ENCODE measurements at regions not wholly inside any gene's neighbourhood (a gene's known extent, or its start where the extent isn't known, plus 50 kb on each side); places are given as distances from the start of the nearest gene placed in this dataset.

- no peaks in the 10 kb centered on the region for H3K9me2 ChIP-seq
- H3K4me2 ChIP-seq, result no peak overlapping the region
- no peaks in the 10 kb centered on the region for H3K4me1 ChIP-seq (ENCODE audit: control insufficient read depth in 1 of 2, insufficient read depth in 2 of 2, low read depth in 1 of 2, low read length in 1 of 2)
- DNase-seq, result no peak
- no peaks in the 10 kb centered on the region for H3K79me2 ChIP-seq (ENCODE audit: insufficient read depth)
- H3K36me3 ChIP-seq (replicated peaks in 1 of 2; ENCODE audit: control insufficient read depth in 1 of 2, insufficient read depth in 2 of 2, low read length in 1 of 2), result no peaks in the 10 kb centered on the region
- ChIA-PET CTCF (no interaction called here), POLR2A (no interaction called here)
- no peaks in the 10 kb centered on the region for H3F3A ChIP-seq (replicated peaks; ENCODE audit: insufficient read depth)
- H2AFZ ChIP-seq (ENCODE audit: low read depth), result no peak overlapping the region
- no peak overlapping the region for H3K27ac ChIP-seq (ENCODE audit: low read depth in 2 of 2, low read length in 1 of 2)
- TF ChIP-seq YY1 (IDR thresholded peaks at IDR 0.05; ENCODE audit: low read depth) (no peak), FOXJ3 (CRISPR knock-in tag; IDR thresholded peaks at IDR 0.05) (no peak), TAF1 (IDR thresholded peaks at IDR 0.05; ENCODE audit: borderline replicate concordance, low read depth, low read length) (no peak), RCOR1 (IDR thresholded peaks at IDR 0.05; ENCODE audit: low read length) (no peak), POLR2AphosphoS5 (IDR thresholded peaks at IDR 0.05; ENCODE audit: low read depth, low read length) (no peak), RXRA (IDR thresholded peaks at IDR 0.05; ENCODE audit: borderline replicate concordance, low read depth) (no peak), RFX5 (IDR thresholded peaks at IDR 0.05; ENCODE audit: low read length) (no peak), MEF2A (IDR thresholded peaks at IDR 0.05; ENCODE audit: borderline replicate concordance, low read depth) (no peak)
- WGBS (ENCODE audit: low lambda C conversion rate), result 29% methylated on average over 9 of the region's 11 CpGs
- H4K20me1 ChIP-seq (ENCODE audit: insufficient read depth), result no peaks in the 10 kb centered on the region
- H3K9ac ChIP-seq, result no peak overlapping the region
- H3K27me3 ChIP-seq (ENCODE audit: insufficient read depth), result no peaks in the 10 kb centered on the region; the same call in 1 of the 2 replicates
- no peaks in the 10 kb centered on the region for H3K9me3 ChIP-seq
- no peak overlapping the region for H3K4me3 ChIP-seq (ENCODE audit: low read depth in 2 of 2, low read length in 1 of 2)
These were observed 53.4 kb upstream of the TBXT start for GRCh38 chr6:166221040-166221439.

Small RNA genes lying in the stretch of these regions (small RNA-seq; reads per million reads assigned to genes)
- gene AL121956.5, result 0 reads per million in 7 experiments
- 0 reads per million in 7 experiments for gene GNG5P1
